Fibroblast of pulmonary artery (primary cell): ENCODE measurements at regions not wholly inside any gene's neighbourhood (a gene's known extent, or its start where the extent isn't known, plus 50 kb on each side); places are given as distances from the start of the nearest gene placed in this dataset.

ENCODE experiments used
- DNase-seq: peaks from one replicate; pipeline ENCODE4 v3.0.0-alpha.2; 2010; ENCODE audit warnings: low read depth
- H3K4me3 ChIP-seq: replicated peaks from 2 replicates; pipeline ENCODE4 v1.5.1; 2011; ENCODE audit warnings: low read depth, mild to moderate bottlenecking, control low read depth, low read length, moderate library complexity
- CTCF ChIP-seq: IDR thresholded peaks from 2 replicates; pipeline ENCODE4 v1.5.1; 2011; ENCODE audit warnings: mild to moderate bottlenecking, control low read depth, low read length, inconsistent platforms; ENCODE audit errors: missing control alignments

GRCh38 chr2:132366421-132367180, 50.0 kb upstream of the GPR39 start:
- no peak for TF ChIP-seq CTCF
- DNase-seq: no peak
- H3K4me3 ChIP-seq: no peak overlapping the region
